Astrocyte (in vitro differentiated cells and primary cell): ENCODE measurements at regions not wholly inside any gene's neighbourhood (a gene's known extent, or its start where the extent isn't known, plus 50 kb on each side); places are given as distances from the start of the nearest gene placed in this dataset.

Experiments used
- EZH2 ChIP-seq: IDR thresholded peaks from 2 replicates; pipeline ENCODE4 v1.6.1; 2012; ENCODE audit warnings: mild to moderate bottlenecking, low read length, inconsistent platforms; ENCODE audit not compliant: insufficient read depth
- TF ChIP-seq, protein P1 (sequence below): IDR thresholded peaks from 2 replicates; pipeline ENCODE4 v1.5.1; 2011; ENCODE audit warnings: low read depth, mild to moderate bottlenecking, inconsistent platforms, low read length, moderate library complexity; ENCODE audit not compliant: insufficient read depth

DNA sequence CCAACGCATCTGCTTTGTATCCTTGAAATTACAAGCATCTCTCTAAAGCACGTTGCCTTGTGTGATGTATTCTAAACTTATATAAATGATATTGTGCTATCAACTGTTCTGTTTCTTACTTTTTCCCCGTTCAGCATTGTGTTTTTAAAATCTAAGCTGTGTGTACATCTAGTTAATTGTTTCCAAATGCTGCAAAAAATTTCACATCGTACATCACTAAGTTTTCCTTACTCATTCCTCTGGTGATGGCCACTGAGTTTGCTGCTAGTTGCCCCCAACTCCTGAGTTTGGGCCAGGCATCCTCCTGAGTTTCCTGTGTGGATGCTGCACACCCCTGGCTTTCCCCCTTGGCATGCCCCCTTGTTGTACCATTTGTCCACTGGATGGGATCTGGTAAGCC lies 139.7 kb downstream of the MYCN start:
- TF ChIP-seq, protein P1, sequence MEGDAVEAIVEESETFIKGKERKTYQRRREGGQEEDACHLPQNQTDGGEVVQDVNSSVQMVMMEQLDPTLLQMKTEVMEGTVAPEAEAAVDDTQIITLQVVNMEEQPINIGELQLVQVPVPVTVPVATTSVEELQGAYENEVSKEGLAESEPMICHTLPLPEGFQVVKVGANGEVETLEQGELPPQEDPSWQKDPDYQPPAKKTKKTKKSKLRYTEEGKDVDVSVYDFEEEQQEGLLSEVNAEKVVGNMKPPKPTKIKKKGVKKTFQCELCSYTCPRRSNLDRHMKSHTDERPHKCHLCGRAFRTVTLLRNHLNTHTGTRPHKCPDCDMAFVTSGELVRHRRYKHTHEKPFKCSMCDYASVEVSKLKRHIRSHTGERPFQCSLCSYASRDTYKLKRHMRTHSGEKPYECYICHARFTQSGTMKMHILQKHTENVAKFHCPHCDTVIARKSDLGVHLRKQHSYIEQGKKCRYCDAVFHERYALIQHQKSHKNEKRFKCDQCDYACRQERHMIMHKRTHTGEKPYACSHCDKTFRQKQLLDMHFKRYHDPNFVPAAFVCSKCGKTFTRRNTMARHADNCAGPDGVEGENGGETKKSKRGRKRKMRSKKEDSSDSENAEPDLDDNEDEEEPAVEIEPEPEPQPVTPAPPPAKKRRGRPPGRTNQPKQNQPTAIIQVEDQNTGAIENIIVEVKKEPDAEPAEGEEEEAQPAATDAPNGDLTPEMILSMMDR, result no peak
- no peak for TF ChIP-seq EZH2
